Epithelial cell of proximal tubule (primary cell): ENCODE measurements at regions not wholly inside any gene's neighbourhood (a gene's known extent, or its start where the extent isn't known, plus 50 kb on each side); places are given as distances from the start of the nearest gene placed in this dataset.

Experiments used
- DNase-seq: peaks from one replicate; pipeline ENCODE4 v3.0.0-alpha.2; 2011; ENCODE audit warnings: low read depth
- H3K4me3 ChIP-seq: 2 replicates; pipeline ENCODE4 v1.5.1; 2011; ENCODE audit warnings: low read depth, mild to moderate bottlenecking, low read length
- CTCF ChIP-seq: conservative IDR thresholded peaks from 2 replicates; pipeline ENCODE4 v1.5.1; 2012; ENCODE audit warnings: low read depth, mild to moderate bottlenecking, low read length

DNA sequence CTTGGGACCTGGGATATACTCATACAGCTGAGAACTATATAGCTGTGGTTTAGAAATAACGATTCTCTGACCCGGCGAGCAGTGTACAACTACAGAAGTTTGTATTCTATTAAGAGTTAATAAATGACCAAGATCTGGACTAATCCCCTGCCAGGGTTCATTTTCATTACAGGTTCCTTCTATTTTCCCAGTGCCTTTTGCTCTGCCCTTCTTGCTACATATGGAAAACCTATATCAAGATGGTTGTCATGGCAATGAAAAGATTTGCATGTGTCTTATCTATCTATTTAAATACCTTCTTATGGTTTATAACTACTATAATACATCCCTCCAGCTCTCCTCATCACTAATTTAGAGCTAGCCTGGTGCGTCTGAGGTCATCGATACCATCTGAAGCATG is 965.2 kb downstream of the BCL11A start:
- no peak for TF ChIP-seq CTCF
- no peak for DNase-seq
- H3K4me3 ChIP-seq = no peak overlapping the region

DNA sequence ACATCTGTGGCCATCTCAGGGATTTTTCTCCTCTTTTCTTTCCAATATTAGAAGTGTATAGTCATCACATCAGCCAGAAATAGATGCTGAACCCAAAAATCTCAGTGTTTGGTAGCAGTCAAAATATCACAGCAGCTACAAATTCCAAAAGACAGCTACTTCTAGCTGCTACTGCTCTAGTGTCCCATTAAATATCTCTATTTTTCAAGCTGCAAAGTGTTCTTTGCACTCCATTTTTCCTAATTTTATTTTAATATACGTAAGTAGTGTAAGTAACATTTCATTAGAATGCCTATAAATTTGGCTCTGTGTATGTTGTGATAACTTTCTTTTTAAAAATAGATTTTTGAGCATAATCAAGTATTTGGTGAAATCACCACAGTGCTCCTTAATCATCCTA is 967.3 kb downstream of the BCL11A start:
- TF ChIP-seq CTCF = no peak
- no peak for DNase-seq

DNA sequence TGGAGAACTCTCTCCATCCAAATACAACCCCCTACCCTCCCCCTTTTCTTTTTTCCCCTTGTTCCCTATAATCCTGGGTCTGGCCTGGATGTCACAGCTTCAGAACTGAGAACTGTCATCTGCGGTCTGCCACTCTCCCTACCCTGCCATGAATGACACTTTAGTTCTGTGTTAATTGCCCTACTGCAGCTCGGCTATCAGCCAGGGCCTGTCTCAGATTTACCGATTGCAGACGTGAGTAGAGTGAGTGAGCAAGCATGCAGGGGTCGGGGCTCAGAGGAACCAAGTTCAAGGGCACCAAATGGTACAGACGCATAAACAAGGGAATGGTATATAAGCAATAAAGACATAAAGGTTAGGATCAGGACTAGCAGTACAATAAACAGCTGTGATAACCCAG is 967.8 kb downstream of the BCL11A start:
- DNase-seq = no peak
- no peak overlapping the region for H3K4me3 ChIP-seq
- no peak for TF ChIP-seq CTCF

More for the DNA sequence above, 967.3 kb downstream of the BCL11A start:
- no peak overlapping the region for H3K4me3 ChIP-seq

DNA sequence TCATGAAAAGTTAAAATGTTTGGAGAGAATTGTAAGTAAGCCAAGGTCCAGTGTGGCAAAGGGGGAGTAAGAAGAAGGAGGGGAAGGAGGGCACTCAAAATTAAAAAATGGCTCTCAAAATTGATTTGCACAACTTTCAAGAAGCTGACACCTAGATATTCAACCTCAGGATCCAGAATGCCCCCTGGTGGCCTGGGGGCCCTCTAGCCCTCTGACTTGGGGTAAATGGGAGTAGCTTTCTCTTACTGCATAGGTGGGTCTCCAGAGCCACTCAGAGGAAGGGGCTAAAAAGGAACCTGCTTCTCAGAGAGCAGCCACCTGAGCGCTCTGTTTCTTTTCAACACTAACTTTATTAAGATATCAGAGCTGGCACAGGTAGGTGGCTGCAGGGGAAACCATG is 968.5 kb downstream of the BCL11A start:
- TF ChIP-seq CTCF = peak; percentile 62
- no peak for DNase-seq

GRCh38 chr2:59583173-59583765 is 970.2 kb downstream of the BCL11A start:
- TF ChIP-seq CTCF = no peak
- no peak overlapping the region for H3K4me3 ChIP-seq
- no peak for DNase-seq

More for the DNA sequence above, 968.5 kb downstream of the BCL11A start:
- no peak overlapping the region for H3K4me3 ChIP-seq

- no peak overlapping the region for H3K4me3 ChIP-seq
- TF ChIP-seq CTCF = no peak
- DNase-seq = no peak
Measured at GRCh38 chr2:59578349-59578748, 975.1 kb downstream of the BCL11A start.

GRCh38 chr2:59575191-59575590 is 978.3 kb downstream of the BCL11A start:
- no peak for DNase-seq
- TF ChIP-seq CTCF = no peak
- no peak overlapping the region for H3K4me3 ChIP-seq
